Activated naive CD8-positive, alpha-beta T cell treated with anti-CD3 and anti-CD28 coated beads, Interleukin-2, amount 10 ng/mL, durations not matched to agents 7 days and 5 days (primary cell): ENCODE measurements at regions not wholly inside any gene's neighbourhood (a gene's known extent, or its start where the extent isn't known, plus 50 kb on each side); places are given as distances from the start of the nearest gene placed in this dataset.
"Not testable (repeated sequence)": the region's sequence is repeated elsewhere in the genome, so short reads cannot be mapped to it uniquely, and the experiment has no call there.

Experiments
- ATAC-seq: fragments of 150-1000 bp; cut with Tn5 transposase; one replicate; pipeline ENCODE4 v1.10.0; 2021; ENCODE audit warnings: low read depth, moderate library complexity
- POLR2A ChIA-PET: fragments of 350-600 bp; sonication (Branson Sonifier 250); formaldehyde crosslinking; loops from one replicate; lab custom pipeline; 2021; ENCODE audit warnings: antibody characterized with exemption; lab: Charles Lee
- DNase-seq: peaks from one replicate; pipeline ENCODE4 v3.0.0; 2021
- H3K27ac Mint-ChIP-seq: one replicate; pipeline ENCODE4 v1.8.0; 2022; ENCODE audit warnings: mild to moderate bottlenecking, mixed read lengths
- H3K27me3 Mint-ChIP-seq: one replicate; pipeline ENCODE4 v1.8.0; 2022; ENCODE audit warnings: mild to moderate bottlenecking, moderate library complexity, mixed read lengths
- H3K36me3 Mint-ChIP-seq: one replicate; pipeline ENCODE4 v1.8.0; 2021; ENCODE audit warnings: mild to moderate bottlenecking, mixed read lengths
- H3K4me1 Mint-ChIP-seq: one replicate; pipeline ENCODE4 v1.8.0; 2021; ENCODE audit warnings: mixed read lengths
- H3K4me3 Mint-ChIP-seq: one replicate; pipeline ENCODE4 v1.8.0; 2022; ENCODE audit warnings: mild to moderate bottlenecking, moderate library complexity, mixed read lengths
- H3K9me3 Mint-ChIP-seq: one replicate; pipeline ENCODE4 v1.8.0; 2021; ENCODE audit warnings: mixed read lengths

- H3K4me1 Mint-ChIP-seq, H3K36me3 Mint-ChIP-seq, DNase-seq, H3K27ac Mint-ChIP-seq, ATAC-seq, H3K4me3 Mint-ChIP-seq, H3K27me3 Mint-ChIP-seq, H3K9me3 Mint-ChIP-seq, POLR2A ChIA-PET: not testable (repeated sequence)
These were observed 391.7 kb upstream of the LRFN5 start for GRCh38 chr14:41214978-41215377.

GRCh38 chr14:41201696-41202095 is 405.0 kb upstream of the LRFN5 start:
- H3K36me3 Mint-ChIP-seq: no peaks in the 10 kb centered on the region
- POLR2A ChIA-PET: no interaction called here
- H3K4me1 Mint-ChIP-seq: no peaks in the 10 kb centered on the region

GRCh38 chr14:41187868-41188267 is 418.8 kb upstream of the LRFN5 start:
- POLR2A ChIA-PET: no interaction called here
- no peaks in the 10 kb centered on the region for H3K9me3 Mint-ChIP-seq
- DNase-seq (no peak), ATAC-seq (no peak)
- H3K4me1 Mint-ChIP-seq: no peaks in the 10 kb centered on the region
- no peak overlapping the region for H3K27ac Mint-ChIP-seq
- H3K4me3 Mint-ChIP-seq: no peak overlapping the region
- H3K27me3 Mint-ChIP-seq: no peaks in the 10 kb centered on the region
- H3K36me3 Mint-ChIP-seq: no peaks in the 10 kb centered on the region

More at GRCh38 chr14:41201696-41202095, 405.0 kb upstream of the LRFN5 start:
- Mint-ChIP-seq H3K27ac (no peak overlapping the region), H3K9me3 (no peaks in the 10 kb centered on the region), H3K4me3 (no peak overlapping the region), H3K27me3 (no peaks in the 10 kb centered on the region)
- DNase-seq (no peak), ATAC-seq (no peak)

GRCh38 chr14:41171045-41171444 is 435.6 kb upstream of the LRFN5 start:
- Mint-ChIP-seq H3K9me3 (peaks cover 3% of the 10 kb centered on the region), H3K4me3 (no peak overlapping the region), H3K4me1 (no peaks in the 10 kb centered on the region), H3K36me3 (no peaks in the 10 kb centered on the region), H3K27me3 (no peaks in the 10 kb centered on the region), H3K27ac (no peak overlapping the region)
- ATAC-seq (no peak), DNase-seq (no peak)
- POLR2A ChIA-PET: no interaction called here

- Mint-ChIP-seq H3K27me3 (no peaks in the 10 kb centered on the region), H3K9me3 (peaks cover 3% of the 10 kb centered on the region), H3K36me3 (no peaks in the 10 kb centered on the region), H3K27ac (no peak overlapping the region), H3K4me3 (no peak overlapping the region), H3K4me1 (no peaks in the 10 kb centered on the region)
- DNase-seq (no peak), ATAC-seq (no peak)
- POLR2A ChIA-PET: no interaction called here
These were observed 439.6 kb upstream of the LRFN5 start for GRCh38 chr14:41167040-41167439.

GRCh38 chr14:41154143-41154807 is 452.4 kb upstream of the LRFN5 start:
- ATAC-seq (no peak), DNase-seq (no peak)
- H3K4me1 Mint-ChIP-seq: no peaks in the 10 kb centered on the region
- H3K9me3 Mint-ChIP-seq: peaks cover 1% of the 10 kb centered on the region
- no peak overlapping the region for H3K4me3 Mint-ChIP-seq
- H3K27ac Mint-ChIP-seq: no peak overlapping the region
- H3K27me3 Mint-ChIP-seq: no peaks in the 10 kb centered on the region
- POLR2A ChIA-PET: no interaction called here
- no peaks in the 10 kb centered on the region for H3K36me3 Mint-ChIP-seq

- Mint-ChIP-seq H3K9me3 (no peaks in the 10 kb centered on the region), H3K27ac (no peak overlapping the region), H3K36me3 (no peaks in the 10 kb centered on the region), H3K4me3 (no peak overlapping the region), H3K27me3 (no peaks in the 10 kb centered on the region), H3K4me1 (no peaks in the 10 kb centered on the region)
- DNase-seq: no peak
- POLR2A ChIA-PET: no interaction called here
- ATAC-seq: no peak
These were observed 460.3 kb upstream of the LRFN5 start for GRCh38 chr14:41146391-41146790.

GRCh38 chr14:41144370-41144769 is 462.3 kb upstream of the LRFN5 start:
- ATAC-seq: no peak
- Mint-ChIP-seq H3K4me1 (no peaks in the 10 kb centered on the region), H3K4me3 (no peak overlapping the region), H3K27ac (no peak overlapping the region), H3K27me3 (no peaks in the 10 kb centered on the region), H3K9me3 (no peaks in the 10 kb centered on the region), H3K36me3 (no peaks in the 10 kb centered on the region)
- POLR2A ChIA-PET: no interaction called here
- DNase-seq: no peak

- ATAC-seq: no peak
- Mint-ChIP-seq H3K27ac (no peak overlapping the region), H3K9me3 (peaks cover 2% of the 10 kb centered on the region), H3K27me3 (no peaks in the 10 kb centered on the region), H3K4me3 (no peak overlapping the region), H3K4me1 (no peaks in the 10 kb centered on the region), H3K36me3 (no peaks in the 10 kb centered on the region)
- DNase-seq: no peak
- POLR2A ChIA-PET: no interaction called here
These were observed 468.9 kb upstream of the LRFN5 start for GRCh38 chr14:41137741-41138140.

GRCh38 chr14:41130274-41130673 is 476.4 kb upstream of the LRFN5 start:
- DNase-seq: no peak
- Mint-ChIP-seq H3K4me3 (no peak overlapping the region), H3K27ac (no peak overlapping the region), H3K4me1 (no peaks in the 10 kb centered on the region), H3K27me3 (no peaks in the 10 kb centered on the region), H3K9me3 (peaks cover 2% of the 10 kb centered on the region), H3K36me3 (no peaks in the 10 kb centered on the region)
- POLR2A ChIA-PET: no interaction called here
- ATAC-seq: no peak

GRCh38 chr14:41120402-41120801 is 486.3 kb upstream of the LRFN5 start:
- Mint-ChIP-seq H3K27ac (no peak overlapping the region), H3K27me3 (peaks cover 2% of the 10 kb centered on the region), H3K36me3 (no peaks in the 10 kb centered on the region), H3K9me3 (peaks cover 2% of the 10 kb centered on the region), H3K4me1 (no peaks in the 10 kb centered on the region), H3K4me3 (no peak overlapping the region)
- POLR2A ChIA-PET: no interaction called here
- no peak for DNase-seq
- ATAC-seq: no peak

GRCh38 chr14:41096131-41096530 is 510.5 kb upstream of the LRFN5 start:
- Mint-ChIP-seq H3K4me3 (no peak overlapping the region), H3K36me3 (no peaks in the 10 kb centered on the region), H3K27ac (no peak overlapping the region), H3K9me3 (peaks cover 2% of the 10 kb centered on the region), H3K4me1 (no peaks in the 10 kb centered on the region), H3K27me3 (no peaks in the 10 kb centered on the region)
- DNase-seq: no peak
- POLR2A ChIA-PET: no interaction called here
- ATAC-seq: no peak

GRCh38 chr14:41087056-41087455 is 519.6 kb upstream of the LRFN5 start:
- H3K27me3 Mint-ChIP-seq: no peaks in the 10 kb centered on the region
- peaks cover 11% of the 10 kb centered on the region for H3K9me3 Mint-ChIP-seq
- DNase-seq (no peak), ATAC-seq (no peak)
- H3K36me3 Mint-ChIP-seq: no peaks in the 10 kb centered on the region
- H3K4me3 Mint-ChIP-seq: no peak overlapping the region
- POLR2A ChIA-PET: no interaction called here
- H3K4me1 Mint-ChIP-seq: no peaks in the 10 kb centered on the region
- H3K27ac Mint-ChIP-seq: no peak overlapping the region

- DNase-seq: no peak
- Mint-ChIP-seq H3K36me3 (no peaks in the 10 kb centered on the region), H3K4me3 (no peak overlapping the region), H3K27ac (no peak overlapping the region), H3K27me3 (no peaks in the 10 kb centered on the region), H3K9me3 (no peaks in the 10 kb centered on the region), H3K4me1 (no peaks in the 10 kb centered on the region)
- POLR2A ChIA-PET: no interaction called here
- ATAC-seq: no peak
These were observed 533.1 kb upstream of the LRFN5 start for GRCh38 chr14:41073544-41073943.

GRCh38 chr14:41072776-41073175 is 533.9 kb upstream of the LRFN5 start:
- H3K4me1 Mint-ChIP-seq: no peaks in the 10 kb centered on the region
- H3K27me3 Mint-ChIP-seq: no peaks in the 10 kb centered on the region
- POLR2A ChIA-PET: no interaction called here

More at GRCh38 chr14:41072776-41073175, 533.9 kb upstream of the LRFN5 start:
- DNase-seq (no peak), ATAC-seq (no peak)
- Mint-ChIP-seq H3K9me3 (no peaks in the 10 kb centered on the region), H3K4me3 (no peak overlapping the region), H3K27ac (no peak overlapping the region), H3K36me3 (no peaks in the 10 kb centered on the region)
